Loucy (cell line): ENCODE measurements at regions not wholly inside any gene's neighbourhood (a gene's known extent, or its start where the extent isn't known, plus 50 kb on each side); places are given as distances from the start of the nearest gene placed in this dataset.

ENCODE experiments used
- CTCF ChIP-seq: fragments of 200-600 bp; sonication (generic); conservative IDR thresholded peaks from 2 replicates; pipeline ENCODE4 v1.5.1; 2014; ENCODE audit warnings: mild to moderate bottlenecking, antibody characterized with exemption, low read length
- EZH2phosphoT487 ChIP-seq: fragments of 200-600 bp; IDR thresholded peaks from 2 replicates; pipeline ENCODE4 v1.6.1; 2018; ENCODE audit warnings: antibody characterized with exemption, mild to moderate bottlenecking, moderate library complexity, borderline replicate concordance

- TF ChIP-seq CTCF (no peak), EZH2phosphoT487 (no peak)
Observed at GRCh38 chr4:188819233-188819632, 680.0 kb downstream of the TRIML1 start.
